Keratinocyte (primary cell): ENCODE measurements at regions not wholly inside any gene's neighbourhood (a gene's known extent, or its start where the extent isn't known, plus 50 kb on each side); places are given as distances from the start of the nearest gene placed in this dataset.

Experiments used
- DNase-seq: peaks from one replicate; pipeline ENCODE4 v3.0.0-alpha.2; 2011; ENCODE audit warnings: low read depth, missing footprints, low spot score
- FAIRE-seq: peaks from 2 replicates; lab custom pipeline; 2011; peaks lifted over from hg19 to GRCh38; lab: Jason Lieb, UNC
- H2AFZ ChIP-seq: 2 replicates; pipeline ENCODE4 v1.6.0; 2012; ENCODE audit warnings: low read length, control low read depth, inconsistent platforms; ENCODE audit not compliant: control insufficient read depth
- H3K27ac ChIP-seq: 2 replicates; pipeline ENCODE4 v1.5.1; 2011; ENCODE audit warnings: low read length; ENCODE audit not compliant: control insufficient read depth, insufficient read depth
- H3K27me3 ChIP-seq: 3 replicates; pipeline ENCODE4 v1.6.0; 2011; ENCODE audit warnings: low read length; ENCODE audit not compliant: control insufficient read depth, insufficient read depth; ENCODE audit errors: extremely low read depth
- H3K36me3 ChIP-seq, 2 experiments: 2 replicates in 1 of 2; 3 replicates in 1 of 2; pipeline ENCODE4 v1.5.1; 2011; ENCODE audit warnings: low read length in 2 of 2, mild to moderate bottlenecking in 1 of 2; ENCODE audit not compliant: control insufficient read depth in 2 of 2, insufficient read depth in 2 of 2; ENCODE audit errors: extremely low read depth in 1 of 2
- H3K4me1 ChIP-seq: 3 replicates; pipeline ENCODE4 v1.5.1; 2011; ENCODE audit warnings: low read length; ENCODE audit not compliant: control insufficient read depth, insufficient read depth; ENCODE audit errors: extremely low read depth
- H3K4me2 ChIP-seq: 3 replicates; pipeline ENCODE4 v1.6.0; 2011; ENCODE audit warnings: low read depth, low read length; ENCODE audit not compliant: control insufficient read depth, insufficient read depth; ENCODE audit errors: extremely low read depth
- H3K4me3 ChIP-seq, 3 experiments: fragments of 200-600 bp in 1 of 3; sonication (generic) in 1 of 3; 2 replicates in 2 of 3; 3 replicates in 1 of 3; pipeline ENCODE4 v1.5.1; 2011 to 2016; ENCODE audit warnings: low read length in 3 of 3, mild to moderate bottlenecking in 3 of 3, control low read depth in 2 of 3, inconsistent platforms in 1 of 3, low read depth in 1 of 3, mixed read lengths in 1 of 3, mixed run types in 1 of 3, moderate library complexity in 1 of 3; ENCODE audit not compliant: control insufficient read depth in 2 of 3, insufficient read depth in 2 of 3; ENCODE audit errors: extremely low read depth in 1 of 3
- H3K79me2 ChIP-seq: 2 replicates; pipeline ENCODE4 v1.6.0; 2012; ENCODE audit warnings: low read length; ENCODE audit not compliant: control insufficient read depth, insufficient read depth
- H3K9ac ChIP-seq: 3 replicates; pipeline ENCODE4 v1.6.0; 2011; ENCODE audit warnings: low read length; ENCODE audit not compliant: control insufficient read depth, insufficient read depth; ENCODE audit errors: extremely low read depth
- H3K9me1 ChIP-seq: 3 replicates; pipeline ENCODE4 v1.6.0; 2011; ENCODE audit warnings: low read length; ENCODE audit not compliant: control insufficient read depth, insufficient read depth; ENCODE audit errors: extremely low read depth
- H3K9me3 ChIP-seq: 2 replicates; pipeline ENCODE4 v1.5.1; 2012; ENCODE audit warnings: low read depth, low read length; ENCODE audit not compliant: control insufficient read depth
- H4K20me1 ChIP-seq: 3 replicates; pipeline ENCODE4 v1.6.0; 2011; ENCODE audit warnings: low read length; ENCODE audit not compliant: control insufficient read depth, insufficient read depth; ENCODE audit errors: extremely low read depth
- EZH2 ChIP-seq: IDR thresholded peaks from one replicate; pipeline ENCODE4 v1.6.1; 2012; ENCODE audit warnings: inconsistent platforms, mild to moderate bottlenecking, low read length, moderate library complexity
- dilution Hi-C: fragments of 300-500 bp; cut with MboI; formaldehyde crosslinking; loops from one replicate; pipeline ENCODE4 v1.7.0; 2020; ENCODE audit warnings: low sequenced_read_pairs; ENCODE audit not compliant: extremely low pct_ligation_motif_present
- TF ChIP-seq, protein P1 (sequence below), 3 experiments: IDR thresholded peaks in 1 of 3; conservative IDR thresholded peaks in 1 of 3; optimal IDR thresholded peaks in 1 of 3; 2 replicates in 2 of 3; 3 replicates in 1 of 3; pipeline versions ENCODE3 to v1.5.1; 2011; ENCODE audit warnings: low read length in 3 of 3, mild to moderate bottlenecking in 3 of 3, moderate library complexity in 2 of 3, control low read depth in 1 of 3, inconsistent platforms in 1 of 3; ENCODE audit not compliant: insufficient read depth in 2 of 3; ENCODE audit errors: extremely low read depth in 1 of 3

DNA sequence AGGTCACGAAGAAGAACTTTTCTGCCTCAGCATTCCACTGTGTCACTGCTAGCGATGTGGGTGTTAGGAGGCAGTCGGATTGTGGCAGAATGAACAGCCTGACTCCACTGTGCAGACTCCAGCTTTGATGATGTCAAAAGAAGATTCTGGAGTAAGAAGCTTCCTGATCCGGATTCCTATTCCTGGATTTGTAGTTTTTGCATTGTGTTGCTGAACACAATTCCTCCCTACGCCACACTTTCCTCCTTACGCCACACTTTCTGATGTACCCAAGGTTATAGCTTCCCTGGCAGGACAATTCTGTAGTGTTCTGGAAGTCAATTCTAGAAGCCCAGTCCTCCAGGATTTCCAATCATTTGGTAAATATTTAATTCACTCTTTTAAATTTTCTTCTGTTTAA, 665.2 kb upstream of the ADGRL2 start:
- H3K4me3 ChIP-seq, result no peak overlapping the region
- no peak for FAIRE-seq
- no peaks in the 10 kb centered on the region for H3K27me3 ChIP-seq
- H4K20me1 ChIP-seq, result no peaks in the 10 kb centered on the region
- H3K4me1 ChIP-seq, result no peaks in the 10 kb centered on the region
- no peaks in the 10 kb centered on the region for H3K9me1 ChIP-seq
- H3K79me2 ChIP-seq, result no peaks in the 10 kb centered on the region
- H3K9me3 ChIP-seq, result no peaks in the 10 kb centered on the region
- no peak for DNase-seq
- no peak overlapping the region for H3K9ac ChIP-seq
- no peaks in the 10 kb centered on the region for H3K36me3 ChIP-seq
- H2AFZ ChIP-seq, result no peak overlapping the region
- no peak overlapping the region for H3K4me2 ChIP-seq
- TF ChIP-seq, protein P1, sequence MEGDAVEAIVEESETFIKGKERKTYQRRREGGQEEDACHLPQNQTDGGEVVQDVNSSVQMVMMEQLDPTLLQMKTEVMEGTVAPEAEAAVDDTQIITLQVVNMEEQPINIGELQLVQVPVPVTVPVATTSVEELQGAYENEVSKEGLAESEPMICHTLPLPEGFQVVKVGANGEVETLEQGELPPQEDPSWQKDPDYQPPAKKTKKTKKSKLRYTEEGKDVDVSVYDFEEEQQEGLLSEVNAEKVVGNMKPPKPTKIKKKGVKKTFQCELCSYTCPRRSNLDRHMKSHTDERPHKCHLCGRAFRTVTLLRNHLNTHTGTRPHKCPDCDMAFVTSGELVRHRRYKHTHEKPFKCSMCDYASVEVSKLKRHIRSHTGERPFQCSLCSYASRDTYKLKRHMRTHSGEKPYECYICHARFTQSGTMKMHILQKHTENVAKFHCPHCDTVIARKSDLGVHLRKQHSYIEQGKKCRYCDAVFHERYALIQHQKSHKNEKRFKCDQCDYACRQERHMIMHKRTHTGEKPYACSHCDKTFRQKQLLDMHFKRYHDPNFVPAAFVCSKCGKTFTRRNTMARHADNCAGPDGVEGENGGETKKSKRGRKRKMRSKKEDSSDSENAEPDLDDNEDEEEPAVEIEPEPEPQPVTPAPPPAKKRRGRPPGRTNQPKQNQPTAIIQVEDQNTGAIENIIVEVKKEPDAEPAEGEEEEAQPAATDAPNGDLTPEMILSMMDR (optimal IDR thresholded peaks at IDR 0.05 in 1 of 3, IDR thresholded peaks at IDR 0.05 in 1 of 3, conservative IDR thresholded peaks at IDR 0.05 in 1 of 3; ENCODE audit: extremely low read depth in 1 of 3, insufficient read depth in 2 of 3, low read length in 3 of 3), result no peak
- no peak for TF ChIP-seq EZH2
- dilution Hi-C loops, result no loop called here
- H3K27ac ChIP-seq, result no peak overlapping the region

DNA sequence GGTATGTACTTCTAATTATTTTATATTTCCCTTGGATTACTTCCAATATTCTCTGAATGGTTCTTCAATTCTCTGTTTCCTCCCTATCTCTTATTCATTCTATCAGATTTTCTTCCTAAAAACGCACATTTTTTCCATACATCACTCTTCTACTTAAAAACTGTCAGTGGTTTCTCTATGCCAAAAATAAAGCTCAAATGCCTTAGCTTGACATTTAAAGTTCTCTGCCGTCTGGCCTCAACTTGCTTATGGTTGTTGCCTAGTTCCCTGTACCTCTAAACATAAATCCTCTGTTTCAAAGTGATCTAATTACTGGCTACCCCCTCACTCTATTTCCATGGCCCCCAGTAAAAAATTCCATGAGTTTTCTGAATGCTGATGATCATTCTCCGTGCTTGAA, 671.0 kb upstream of the ADGRL2 start:
- Histone ChIP-seq H2AFZ (no peak overlapping the region), H3K4me3 (no peak overlapping the region), H4K20me1 (no peaks in the 10 kb centered on the region), H3K9ac (no peak overlapping the region), H3K4me1 (no peaks in the 10 kb centered on the region), H3K27me3 (no peaks in the 10 kb centered on the region), H3K36me3 (no peaks in the 10 kb centered on the region), H3K4me2 (no peak overlapping the region), H3K27ac (no peak overlapping the region), H3K79me2 (no peaks in the 10 kb centered on the region), H3K9me1 (no peaks in the 10 kb centered on the region), H3K9me3 (no peaks in the 10 kb centered on the region)
- FAIRE-seq (no peak), DNase-seq (no peak)
- dilution Hi-C loops, result no loop called here
- no peak for TF ChIP-seq EZH2
- TF ChIP-seq, protein P1 (optimal IDR thresholded peaks at IDR 0.05 in 1 of 3, IDR thresholded peaks at IDR 0.05 in 1 of 3, conservative IDR thresholded peaks at IDR 0.05 in 1 of 3; ENCODE audit: extremely low read depth in 1 of 3, insufficient read depth in 2 of 3, low read length in 3 of 3), result no peak
